Fibroblast of villous mesenchyme (primary cell): ENCODE measurements at regions not wholly inside any gene's neighbourhood (a gene's known extent, or its start where the extent isn't known, plus 50 kb on each side); places are given as distances from the start of the nearest gene placed in this dataset.

Source experiments
- DNase-seq: peaks from one replicate; pipeline ENCODE4 v3.0.0-alpha.2; 2010; ENCODE audit warnings: low read depth
- H3K4me3 ChIP-seq: 2 replicates; pipeline ENCODE4 v1.5.1; 2011; ENCODE audit warnings: low read depth, mild to moderate bottlenecking, low read length
- CTCF ChIP-seq: IDR thresholded peaks from 2 replicates; pipeline ENCODE4 v1.5.1; 2012; ENCODE audit warnings: low read depth, mild to moderate bottlenecking, low read length; ENCODE audit not compliant: insufficient read depth

GRCh38 chr6:168197636-168198301 lies 118.8 kb upstream of the FRMD1 start:
- TF ChIP-seq CTCF = no peak
- no peak overlapping the region for H3K4me3 ChIP-seq
- DNase-seq = no peak

GRCh38 chr6:168196881-168197635 lies 118.0 kb upstream of the FRMD1 start:
- H3K4me3 ChIP-seq = no peak overlapping the region
- TF ChIP-seq CTCF = no peak
- no peak for DNase-seq

- no peak overlapping the region for H3K4me3 ChIP-seq
- no peak for TF ChIP-seq CTCF
- peak; percentile 25 for DNase-seq
Observed at GRCh38 chr6:168196385-168196860, 117.4 kb upstream of the FRMD1 start.

- TF ChIP-seq CTCF = no peak
- H3K4me3 ChIP-seq = no peak overlapping the region
- DNase-seq = no peak
Observed at GRCh38 chr6:168195712-168196111, 116.7 kb upstream of the FRMD1 start.

GRCh38 chr6:168194732-168195567 lies 115.9 kb upstream of the FRMD1 start:
- no peak for TF ChIP-seq CTCF
- H3K4me3 ChIP-seq = no peak overlapping the region
- DNase-seq = no peak

GRCh38 chr6:168193816-168194721 lies 115.1 kb upstream of the FRMD1 start:
- TF ChIP-seq CTCF = no peak
- H3K4me3 ChIP-seq = no peak overlapping the region
- no peak for DNase-seq
